Progenitor cell of endocrine pancreas (in vitro differentiated cells): ENCODE measurements at regions not wholly inside any gene's neighbourhood (a gene's known extent, or its start where the extent isn't known, plus 50 kb on each side); places are given as distances from the start of the nearest gene placed in this dataset.

Experiments used
- DNase-seq: peaks from one replicate; pipeline ENCODE4 v3.0.0; 2021; ENCODE audit warnings: low spot score; ENCODE audit not compliant: unreplicated experiment
- H3K27ac Mint-ChIP-seq: 2 replicates; pipeline ENCODE4 v1.8.0; 2021; ENCODE audit warnings: mild to moderate bottlenecking, moderate library complexity, mixed read lengths
- H3K27me3 Mint-ChIP-seq: 2 replicates; pipeline ENCODE4 v1.8.0; 2021; ENCODE audit warnings: mixed read lengths
- H3K36me3 Mint-ChIP-seq: 2 replicates; pipeline ENCODE4 v1.8.0; 2022; ENCODE audit warnings: mixed read lengths; ENCODE audit not compliant: insufficient read depth
- H3K4me1 Mint-ChIP-seq: 2 replicates; pipeline ENCODE4 v1.8.0; 2021; ENCODE audit warnings: low read depth, mixed read lengths
- H3K4me3 Mint-ChIP-seq: 2 replicates; pipeline ENCODE4 v1.8.0; 2021; ENCODE audit warnings: low read depth, mild to moderate bottlenecking, moderate library complexity, mixed read lengths
- H3K9me3 Mint-ChIP-seq: 2 replicates; pipeline ENCODE4 v1.8.0; 2021; ENCODE audit warnings: low read depth, mixed read lengths
- TF ChIP-seq, protein P1 (sequence below): fragments of 200-600 bp; sonication (generic); IDR thresholded peaks from one replicate; pipeline ENCODE4 v1.5.0; 2021; ENCODE audit warnings: antibody characterized with exemption, mild to moderate bottlenecking; ENCODE audit not compliant: unreplicated experiment

GRCh38 chr6:166824880-166825250 is 131.5 kb downstream of the RNASET2 start:
- DNase-seq: no peak
- Mint-ChIP-seq H3K4me3 (no peak overlapping the region), H3K27me3 (no peaks in the 10 kb centered on the region), H3K27ac (no peak overlapping the region), H3K4me1 (no peaks in the 10 kb centered on the region), H3K9me3 (no peaks in the 10 kb centered on the region), H3K36me3 (no peaks in the 10 kb centered on the region)
- TF ChIP-seq, protein P1, sequence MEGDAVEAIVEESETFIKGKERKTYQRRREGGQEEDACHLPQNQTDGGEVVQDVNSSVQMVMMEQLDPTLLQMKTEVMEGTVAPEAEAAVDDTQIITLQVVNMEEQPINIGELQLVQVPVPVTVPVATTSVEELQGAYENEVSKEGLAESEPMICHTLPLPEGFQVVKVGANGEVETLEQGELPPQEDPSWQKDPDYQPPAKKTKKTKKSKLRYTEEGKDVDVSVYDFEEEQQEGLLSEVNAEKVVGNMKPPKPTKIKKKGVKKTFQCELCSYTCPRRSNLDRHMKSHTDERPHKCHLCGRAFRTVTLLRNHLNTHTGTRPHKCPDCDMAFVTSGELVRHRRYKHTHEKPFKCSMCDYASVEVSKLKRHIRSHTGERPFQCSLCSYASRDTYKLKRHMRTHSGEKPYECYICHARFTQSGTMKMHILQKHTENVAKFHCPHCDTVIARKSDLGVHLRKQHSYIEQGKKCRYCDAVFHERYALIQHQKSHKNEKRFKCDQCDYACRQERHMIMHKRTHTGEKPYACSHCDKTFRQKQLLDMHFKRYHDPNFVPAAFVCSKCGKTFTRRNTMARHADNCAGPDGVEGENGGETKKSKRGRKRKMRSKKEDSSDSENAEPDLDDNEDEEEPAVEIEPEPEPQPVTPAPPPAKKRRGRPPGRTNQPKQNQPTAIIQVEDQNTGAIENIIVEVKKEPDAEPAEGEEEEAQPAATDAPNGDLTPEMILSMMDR: no peak

- Mint-ChIP-seq H3K4me1 (no peaks in the 10 kb centered on the region), H3K27ac (no peak overlapping the region), H3K4me3 (no peak overlapping the region), H3K9me3 (no peaks in the 10 kb centered on the region), H3K36me3 (no peaks in the 10 kb centered on the region), H3K27me3 (no peaks in the 10 kb centered on the region)
- TF ChIP-seq, protein P1: no peak
- DNase-seq: no peak
Observed at GRCh38 chr6:166824146-166824879, 132.0 kb downstream of the RNASET2 start.

DNA sequence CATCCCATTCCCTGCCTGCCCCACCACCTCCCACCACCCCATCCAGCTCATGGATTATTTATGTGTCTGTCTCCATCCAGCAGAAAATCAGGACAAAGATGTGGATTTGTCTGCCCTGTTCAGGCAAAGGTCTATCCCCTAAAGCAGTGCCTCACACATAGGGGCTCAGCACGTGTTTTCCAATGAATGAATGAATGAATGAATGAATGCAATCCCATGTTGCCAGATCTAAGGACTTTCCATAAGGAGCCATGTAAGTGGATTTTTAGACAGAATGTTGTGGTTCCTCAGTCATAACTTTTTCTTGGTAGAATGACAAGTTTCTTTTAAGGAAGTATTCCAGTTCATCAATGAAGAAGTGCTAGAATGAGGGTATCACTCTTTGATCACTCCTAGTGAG is 133.7 kb downstream of the RNASET2 start:
- TF ChIP-seq, protein P1: no peak
- Mint-ChIP-seq H3K27me3 (no peaks in the 10 kb centered on the region), H3K4me1 (no peaks in the 10 kb centered on the region), H3K27ac (no peak overlapping the region), H3K4me3 (no peak overlapping the region), H3K36me3 (no peaks in the 10 kb centered on the region), H3K9me3 (no peaks in the 10 kb centered on the region)
- no peak for DNase-seq

GRCh38 chr6:166820483-166820882 is 135.9 kb downstream of the RNASET2 start:
- Mint-ChIP-seq H3K27ac (no peak overlapping the region), H3K36me3 (no peaks in the 10 kb centered on the region), H3K27me3 (no peaks in the 10 kb centered on the region), H3K9me3 (no peaks in the 10 kb centered on the region), H3K4me1 (no peaks in the 10 kb centered on the region), H3K4me3 (no peak overlapping the region)
- DNase-seq: no peak
- TF ChIP-seq, protein P1: no peak

GRCh38 chr6:166820070-166820469 is 136.3 kb downstream of the RNASET2 start:
- no peak overlapping the region for H3K27ac Mint-ChIP-seq
- no peak overlapping the region for H3K4me3 Mint-ChIP-seq
- no peaks in the 10 kb centered on the region for H3K36me3 Mint-ChIP-seq
- H3K4me1 Mint-ChIP-seq: no peaks in the 10 kb centered on the region
- TF ChIP-seq, protein P1: no peak
- H3K9me3 Mint-ChIP-seq: no peaks in the 10 kb centered on the region
- no peak for DNase-seq
- no peaks in the 10 kb centered on the region for H3K27me3 Mint-ChIP-seq
